GM12892 (cell line): ENCODE measurements at regions not wholly inside any gene's neighbourhood (a gene's known extent, or its start where the extent isn't known, plus 50 kb on each side); places are given as distances from the start of the nearest gene placed in this dataset.

Experiments
- POLR2A ChIP-seq: IDR thresholded peaks from 2 replicates; pipeline ENCODE4 v1.6.1; 2011; ENCODE audit warnings: low read depth, low read length, control low read depth
- POLR2AphosphoS5 ChIP-seq: IDR thresholded peaks from 2 replicates; pipeline ENCODE4 v1.6.1; 2011; ENCODE audit warnings: low read depth, low read length, control low read depth
- TAF1 ChIP-seq: IDR thresholded peaks from 2 replicates; pipeline ENCODE4 v1.6.1; 2011; ENCODE audit warnings: low read depth, mild to moderate bottlenecking, control low read depth, low read length, borderline replicate concordance

- no peak for TF ChIP-seq TAF1
- TF ChIP-seq POLR2AphosphoS5: no peak
- no peak for TF ChIP-seq POLR2A
Measured at GRCh38 chr22:48619721-48620120, 1208.0 kb downstream of the BRD1 start.
